ENCODE measurements at regions not wholly inside any gene's neighbourhood (a gene's known extent, or its start where the extent isn't known, plus 50 kb on each side); places are given as distances from the start of the nearest gene placed in this dataset.

DNA sequence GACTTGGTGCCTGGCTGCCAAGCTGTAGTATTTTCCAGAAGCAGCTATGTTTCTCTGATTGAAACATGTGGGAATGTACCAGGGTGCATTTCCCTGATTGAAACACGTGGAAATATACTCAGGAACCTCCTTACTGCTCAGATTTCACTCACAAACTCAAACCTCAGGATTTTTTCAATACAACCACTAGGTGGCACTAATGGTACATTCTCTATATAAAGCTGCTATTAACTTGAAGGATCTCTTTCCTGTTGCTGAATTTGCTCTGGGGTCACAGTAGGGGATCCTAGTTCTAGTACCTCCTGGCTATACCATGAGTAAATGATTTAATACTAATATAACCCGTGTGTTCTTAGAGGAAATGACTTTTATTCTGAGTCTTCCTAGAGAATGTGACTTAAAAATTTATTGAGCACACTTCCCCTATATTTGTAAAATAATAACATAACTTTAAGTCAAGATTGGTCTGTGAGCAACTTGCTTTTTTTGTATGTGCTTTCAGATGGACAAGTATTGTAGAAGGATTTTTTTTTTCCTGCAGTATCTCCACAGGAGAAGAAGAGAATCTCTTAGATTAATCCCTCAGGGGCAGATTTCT, 173.8 kb upstream of the MIS18BP1 start:
- no peak overlapping the region for H3K18ac ChIP-seq (ENCODE audit: low read depth, low read length)
- no peak overlapping the region for H4K8ac ChIP-seq (ENCODE audit: low read depth in 2 of 2, low read length in 2 of 2)
- H2AFZ ChIP-seq (replicated peaks; ENCODE audit: low read length, poor library complexity) = no peak overlapping the region
- no peak overlapping the region for H2AK5ac ChIP-seq (ENCODE audit: low read depth, low read length)
- no peak overlapping the region for H3K4me2 ChIP-seq (ENCODE audit: low read depth, low read length)
- no TSS peak for BruUV-seq (replicated peaks)
- H3K23ac ChIP-seq (ENCODE audit: low read depth, low read length) = no peak overlapping the region
- no peaks in the 10 kb centered on the region for H4K20me1 ChIP-seq (ENCODE audit: insufficient read depth, low read length)
- H2BK120ac ChIP-seq (ENCODE audit: low read depth, low read length) = no peak overlapping the region
- H3K9ac ChIP-seq (ENCODE audit: low read depth, low read length) = no peak overlapping the region
- no peaks in the 10 kb centered on the region for H3K9me3 ChIP-seq (ENCODE audit: control insufficient read depth, insufficient read depth, low read length)
- no peaks in the 10 kb centered on the region for H3K79me1 ChIP-seq (ENCODE audit: low read depth in 1 of 2, low read length in 2 of 2)
- dilution Hi-C loops (cut with HindIII; ENCODE audit: low sequenced_read_pairs, unreplicated experiment) (no loop called here), intact Hi-C loops (cut with micrococcal nuclease) (loop anchor here (10.0 kb wide), 1 partner anchor 918 kb away; no protein-coding TSS in a partner anchor), in situ Hi-C loops (cut with MboI; ENCODE audit: low sequenced_read_pairs) (no loop called here)
- no peak overlapping the region for H2BK20ac ChIP-seq (ENCODE audit: low read depth, low read length)
- H3K4ac ChIP-seq (ENCODE audit: low read depth, low read length) = no peak overlapping the region
- H3K27me3 ChIP-seq (ENCODE audit: control insufficient read depth, insufficient read depth, low read length) = no peaks in the 10 kb centered on the region
- no peak overlapping the region for H3K4me3 ChIP-seq (ENCODE audit: insufficient read depth, low read depth, low read length)
- no peak overlapping the region for H3K14ac ChIP-seq (replicated peaks; ENCODE audit: low read depth, low read length)
- DNase-seq (peak; percentile 34), ATAC-seq (ENCODE audit: low read depth) (peak; percentile 61)
- H3K27ac ChIP-seq (ENCODE audit: insufficient read depth, low read length) = no peak overlapping the region
- no peak overlapping the region for H2BK5ac ChIP-seq (ENCODE audit: low read depth, low read length, poor library complexity, severe bottlenecking)
- H2BK15ac ChIP-seq (ENCODE audit: low read depth, low read length) = no peak overlapping the region
- no peak overlapping the region for H2AK9ac ChIP-seq (replicated peaks; ENCODE audit: low read depth, low read length, poor library complexity)
- no peak for TF ChIP-seq CEBPB (IDR thresholded peaks at IDR 0.05; ENCODE audit: low read depth, low read length)
- peak; percentile 32; the same call in 1 of the 2 replicates for TF ChIP-seq SMC3 (IDR thresholded peaks at IDR 0.05; ENCODE audit: low read depth, low read length)
- TF ChIP-seq, protein P1, sequence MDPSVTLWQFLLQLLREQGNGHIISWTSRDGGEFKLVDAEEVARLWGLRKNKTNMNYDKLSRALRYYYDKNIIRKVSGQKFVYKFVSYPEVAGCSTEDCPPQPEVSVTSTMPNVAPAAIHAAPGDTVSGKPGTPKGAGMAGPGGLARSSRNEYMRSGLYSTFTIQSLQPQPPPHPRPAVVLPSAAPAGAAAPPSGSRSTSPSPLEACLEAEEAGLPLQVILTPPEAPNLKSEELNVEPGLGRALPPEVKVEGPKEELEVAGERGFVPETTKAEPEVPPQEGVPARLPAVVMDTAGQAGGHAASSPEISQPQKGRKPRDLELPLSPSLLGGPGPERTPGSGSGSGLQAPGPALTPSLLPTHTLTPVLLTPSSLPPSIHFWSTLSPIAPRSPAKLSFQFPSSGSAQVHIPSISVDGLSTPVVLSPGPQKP (IDR thresholded peaks at IDR 0.05; ENCODE audit: borderline replicate concordance, low read depth, low read length) = no peak
- TF ChIP-seq RAD21 (IDR thresholded peaks at IDR 0.05; ENCODE audit: low read length) = peak; percentile 56
- no peak for TF ChIP-seq RFX5 (IDR thresholded peaks at IDR 0.05; ENCODE audit: low read depth, low read length)
- no peak for TF ChIP-seq RCOR1 (IDR thresholded peaks at IDR 0.05; ENCODE audit: insufficient replicate concordance, low read length)
- TF ChIP-seq, protein P2, sequence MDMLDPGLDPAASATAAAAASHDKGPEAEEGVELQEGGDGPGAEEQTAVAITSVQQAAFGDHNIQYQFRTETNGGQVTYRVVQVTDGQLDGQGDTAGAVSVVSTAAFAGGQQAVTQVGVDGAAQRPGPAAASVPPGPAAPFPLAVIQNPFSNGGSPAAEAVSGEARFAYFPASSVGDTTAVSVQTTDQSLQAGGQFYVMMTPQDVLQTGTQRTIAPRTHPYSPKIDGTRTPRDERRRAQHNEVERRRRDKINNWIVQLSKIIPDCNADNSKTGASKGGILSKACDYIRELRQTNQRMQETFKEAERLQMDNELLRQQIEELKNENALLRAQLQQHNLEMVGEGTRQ (IDR thresholded peaks at IDR 0.05; ENCODE audit: low read depth, low read length) = no peak
- TF ChIP-seq POLR2A (IDR thresholded peaks at IDR 0.05; ENCODE audit: low read depth, low read length) = no peak
- no peak for TF ChIP-seq MXI1 (IDR thresholded peaks at IDR 0.05; ENCODE audit: borderline replicate concordance, low read depth, low read length)
- TF ChIP-seq, protein P3, sequence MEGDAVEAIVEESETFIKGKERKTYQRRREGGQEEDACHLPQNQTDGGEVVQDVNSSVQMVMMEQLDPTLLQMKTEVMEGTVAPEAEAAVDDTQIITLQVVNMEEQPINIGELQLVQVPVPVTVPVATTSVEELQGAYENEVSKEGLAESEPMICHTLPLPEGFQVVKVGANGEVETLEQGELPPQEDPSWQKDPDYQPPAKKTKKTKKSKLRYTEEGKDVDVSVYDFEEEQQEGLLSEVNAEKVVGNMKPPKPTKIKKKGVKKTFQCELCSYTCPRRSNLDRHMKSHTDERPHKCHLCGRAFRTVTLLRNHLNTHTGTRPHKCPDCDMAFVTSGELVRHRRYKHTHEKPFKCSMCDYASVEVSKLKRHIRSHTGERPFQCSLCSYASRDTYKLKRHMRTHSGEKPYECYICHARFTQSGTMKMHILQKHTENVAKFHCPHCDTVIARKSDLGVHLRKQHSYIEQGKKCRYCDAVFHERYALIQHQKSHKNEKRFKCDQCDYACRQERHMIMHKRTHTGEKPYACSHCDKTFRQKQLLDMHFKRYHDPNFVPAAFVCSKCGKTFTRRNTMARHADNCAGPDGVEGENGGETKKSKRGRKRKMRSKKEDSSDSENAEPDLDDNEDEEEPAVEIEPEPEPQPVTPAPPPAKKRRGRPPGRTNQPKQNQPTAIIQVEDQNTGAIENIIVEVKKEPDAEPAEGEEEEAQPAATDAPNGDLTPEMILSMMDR (conservative IDR thresholded peaks at IDR 0.05; ENCODE audit: low read depth, low read length) = peak; percentile 59
- no peak for TF ChIP-seq NFE2L2 (IDR thresholded peaks at IDR 0.05; ENCODE audit: low read depth, low read length)
- no peak for TF ChIP-seq MAFK (IDR thresholded peaks at IDR 0.05; ENCODE audit: low read depth, low read length)
- TF ChIP-seq FOS (IDR thresholded peaks at IDR 0.05; ENCODE audit: low read depth, low read length) = no peak
- no peak for TF ChIP-seq BHLHE40 (IDR thresholded peaks at IDR 0.05; ENCODE audit: low read depth, low read length)
- TF ChIP-seq MAZ (IDR thresholded peaks at IDR 0.05; ENCODE audit: borderline replicate concordance, low read depth, low read length) = no peak
- no peak overlapping the region for H4K91ac ChIP-seq (ENCODE audit: insufficient read depth, low read depth, low read length)
- H3K9me1 ChIP-seq (ENCODE audit: insufficient read depth, low read length) = no peaks in the 10 kb centered on the region
- no peak overlapping the region for H4K5ac ChIP-seq (ENCODE audit: low read depth, low read length)
- no peaks in the 10 kb centered on the region for H3K36me3 ChIP-seq (ENCODE audit: control insufficient read depth, insufficient read depth, low read length)
- ChIA-PET POLR2A (ENCODE audit: unreplicated experiment) (no interaction called here), CTCF (interaction anchor here (0.6 to 1.4 kb wide), 3 partner anchors 19 to 307 kb away, joined by 3 to 5 read pairs (median 3); no protein-coding TSS in a partner anchor)
- H3K56ac ChIP-seq (ENCODE audit: extremely low read depth, insufficient read depth, low read length) = no peak overlapping the region
- 0% methylated on average over 1 of the region's 2 CpGs; no CpG with 5 or more reads in 1 of the 2 experiments for WGBS, 2 experiments (ENCODE audit: extremely low coverage in 2 of 2, insufficient read length in 1 of 2)
- H3K4me1 ChIP-seq (ENCODE audit: control insufficient read depth, insufficient read depth, low read length) = no peaks in the 10 kb centered on the region
